ENCODE measurements at regions not wholly inside any gene's neighbourhood (a gene's known extent, or its start where the extent isn't known, plus 50 kb on each side); places are given as distances from the start of the nearest gene placed in this dataset.
"Not testable (repeated sequence)": the region's sequence is repeated elsewhere in the genome, so short reads cannot be mapped to it uniquely, and the experiment has no call there.

DNA sequence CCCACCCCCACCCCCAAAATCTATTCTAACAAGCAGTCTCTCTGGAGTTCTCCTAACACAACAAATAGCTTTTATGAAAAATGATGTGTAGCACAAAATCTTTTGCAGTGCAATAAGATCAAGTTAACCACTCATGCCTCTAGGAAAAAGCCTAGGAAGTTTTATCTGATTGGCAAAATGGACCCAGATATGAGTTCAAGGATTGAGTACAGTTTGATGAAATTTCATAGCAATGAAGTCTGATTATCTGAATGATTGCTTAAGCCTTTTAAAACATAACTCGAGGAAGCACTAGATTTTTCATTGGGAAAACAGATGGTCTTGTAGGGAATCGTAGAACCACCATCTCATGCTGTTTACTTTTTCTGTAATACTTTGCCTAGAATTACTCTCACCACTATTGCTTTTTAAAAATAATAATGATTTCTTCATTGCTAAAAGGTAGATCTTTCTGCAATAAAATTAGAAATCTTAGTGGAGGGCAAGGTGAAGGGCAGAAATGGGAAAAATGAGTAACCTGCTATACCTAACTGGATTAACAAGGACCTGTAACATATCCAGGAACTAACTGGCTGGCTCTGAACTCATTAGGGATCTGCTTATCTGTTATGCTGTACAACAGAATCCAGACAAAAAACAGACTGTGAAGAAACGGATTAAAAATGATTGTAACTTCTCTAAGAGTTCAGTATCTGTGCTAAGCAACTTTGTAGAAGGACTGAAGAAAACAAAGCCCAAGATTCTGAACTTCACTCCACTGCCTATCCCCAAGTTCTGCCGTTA lies 73.7 kb upstream of the ETAA1 start:
- Mint-ChIP-seq H3K9me3 (no peaks in the 10 kb centered on the region), H3K27me3 (ENCODE audit: insufficient read depth) (no peaks in the 10 kb centered on the region), H3K4me3 (no peak overlapping the region), H3K36me3 (ENCODE audit: low read depth) (no peaks in the 10 kb centered on the region), H3K27ac (no peak overlapping the region), H3K4me1 (peaks cover 30% of the 10 kb centered on the region)
- Histone ChIP-seq H3K9ac (ENCODE audit: extremely low read depth, low read length, poor library complexity, severe bottlenecking) (no peak overlapping the region), H3K27ac (ENCODE audit: low read depth, low read length) (no peak overlapping the region), H3K4me3 (ENCODE audit: low read length) (no peak overlapping the region), H3K9me3 (ENCODE audit: control insufficient read depth, low read length) (no peaks in the 10 kb centered on the region), H3K36me3 (ENCODE audit: control insufficient read depth, insufficient read depth, low read length) (no peaks in the 10 kb centered on the region), H3K27me3 (ENCODE audit: control insufficient read depth, insufficient read depth, low read length, poor library complexity, severe bottlenecking) (no peaks in the 10 kb centered on the region), H3K4me1 (ENCODE audit: control insufficient read depth, insufficient read depth, low read length) (peaks cover 4% of the 10 kb centered on the region)
- 90 to 91% methylated on average over 3 to 4 of the region's 4 CpGs for WGBS, 2 experiments (ENCODE audit: insufficient coverage in 1 of 2, insufficient read length in 1 of 2)
- DNase-seq: no peak
- TF ChIP-seq, protein P1, sequence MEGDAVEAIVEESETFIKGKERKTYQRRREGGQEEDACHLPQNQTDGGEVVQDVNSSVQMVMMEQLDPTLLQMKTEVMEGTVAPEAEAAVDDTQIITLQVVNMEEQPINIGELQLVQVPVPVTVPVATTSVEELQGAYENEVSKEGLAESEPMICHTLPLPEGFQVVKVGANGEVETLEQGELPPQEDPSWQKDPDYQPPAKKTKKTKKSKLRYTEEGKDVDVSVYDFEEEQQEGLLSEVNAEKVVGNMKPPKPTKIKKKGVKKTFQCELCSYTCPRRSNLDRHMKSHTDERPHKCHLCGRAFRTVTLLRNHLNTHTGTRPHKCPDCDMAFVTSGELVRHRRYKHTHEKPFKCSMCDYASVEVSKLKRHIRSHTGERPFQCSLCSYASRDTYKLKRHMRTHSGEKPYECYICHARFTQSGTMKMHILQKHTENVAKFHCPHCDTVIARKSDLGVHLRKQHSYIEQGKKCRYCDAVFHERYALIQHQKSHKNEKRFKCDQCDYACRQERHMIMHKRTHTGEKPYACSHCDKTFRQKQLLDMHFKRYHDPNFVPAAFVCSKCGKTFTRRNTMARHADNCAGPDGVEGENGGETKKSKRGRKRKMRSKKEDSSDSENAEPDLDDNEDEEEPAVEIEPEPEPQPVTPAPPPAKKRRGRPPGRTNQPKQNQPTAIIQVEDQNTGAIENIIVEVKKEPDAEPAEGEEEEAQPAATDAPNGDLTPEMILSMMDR (conservative IDR thresholded peaks at IDR 0.05): no peak

DNA sequence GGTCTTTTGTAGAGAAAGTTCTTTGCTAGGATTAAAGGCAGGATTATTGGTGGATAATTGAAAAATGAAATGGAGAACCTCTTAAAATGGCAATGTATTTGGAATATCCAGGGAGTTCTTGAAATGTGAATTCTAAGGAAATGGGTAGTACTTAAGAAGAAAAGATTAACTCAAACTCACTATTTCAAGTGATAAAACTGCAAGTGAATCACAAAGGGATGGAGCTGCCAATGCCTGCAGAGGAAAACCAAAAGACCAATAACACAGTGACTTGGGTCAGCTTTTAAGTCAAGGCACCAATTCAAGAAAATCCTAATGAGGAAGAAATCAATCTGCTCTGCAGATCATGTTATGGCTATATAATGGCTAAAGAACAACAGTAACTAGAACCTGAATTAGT lies 67.6 kb upstream of the ETAA1 start:
- H3K9ac ChIP-seq (ENCODE audit: extremely low read depth, low read length, poor library complexity, severe bottlenecking): no peak overlapping the region
- no peaks in the 10 kb centered on the region for H3K36me3 ChIP-seq (ENCODE audit: control insufficient read depth, insufficient read depth, low read length)
- Mint-ChIP-seq H3K9me3 (no peaks in the 10 kb centered on the region), H3K27me3 (ENCODE audit: insufficient read depth) (no peaks in the 10 kb centered on the region), H3K36me3 (ENCODE audit: low read depth) (no peaks in the 10 kb centered on the region), H3K4me3 (no peak overlapping the region), H3K4me1 (peaks cover 45% of the 10 kb centered on the region), H3K27ac (peak overlapping the region; percentile 33)
- no peaks in the 10 kb centered on the region for H3K27me3 ChIP-seq (ENCODE audit: control insufficient read depth, insufficient read depth, low read length, poor library complexity, severe bottlenecking)
- no peaks in the 10 kb centered on the region for H3K4me1 ChIP-seq (ENCODE audit: control insufficient read depth, insufficient read depth, low read length)
- TF ChIP-seq, protein P1 (conservative IDR thresholded peaks at IDR 0.05): no peak
- DNase-seq: no peak
- no peaks in the 10 kb centered on the region for H3K9me3 ChIP-seq (ENCODE audit: control insufficient read depth, low read length)
- H3K4me3 ChIP-seq (ENCODE audit: low read length): no peak overlapping the region
- H3K27ac ChIP-seq (ENCODE audit: low read depth, low read length): no peak overlapping the region

DNA sequence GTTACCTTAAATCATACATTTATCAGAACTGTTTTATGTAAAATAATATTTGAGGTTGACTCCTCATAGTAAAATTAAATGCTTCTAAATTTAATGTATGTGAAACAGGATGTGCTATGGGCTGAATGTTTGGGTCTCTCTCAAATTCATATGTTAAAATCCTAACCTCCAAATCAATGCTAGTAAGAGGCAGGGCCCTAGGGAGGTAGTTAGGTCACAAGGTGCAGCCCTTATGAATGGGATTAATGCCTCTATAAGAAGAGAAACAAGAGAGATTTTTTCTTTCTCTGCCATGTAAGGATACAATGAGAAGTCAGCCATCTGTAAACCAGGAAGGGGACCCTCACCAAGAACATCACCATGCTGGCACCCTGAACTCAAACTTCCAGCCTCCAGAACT lies 67.2 kb upstream of the ETAA1 start:
- Histone ChIP-seq H3K27ac (ENCODE audit: low read depth, low read length) (no peak overlapping the region), H3K9me3 (ENCODE audit: control insufficient read depth, low read length) (no peaks in the 10 kb centered on the region), H3K4me1 (ENCODE audit: control insufficient read depth, insufficient read depth, low read length) (no peaks in the 10 kb centered on the region), H3K4me3 (ENCODE audit: low read length) (no peak overlapping the region), H3K27me3 (ENCODE audit: control insufficient read depth, insufficient read depth, low read length, poor library complexity, severe bottlenecking) (no peaks in the 10 kb centered on the region), H3K36me3 (ENCODE audit: control insufficient read depth, insufficient read depth, low read length) (no peaks in the 10 kb centered on the region), H3K9ac (ENCODE audit: extremely low read depth, low read length, poor library complexity, severe bottlenecking) (no peak overlapping the region)
- Mint-ChIP-seq H3K4me1 (peaks cover 41% of the 10 kb centered on the region), H3K27ac (no peak overlapping the region), H3K4me3 (peak overlapping the region; percentile 21), H3K9me3 (no peaks in the 10 kb centered on the region), H3K36me3 (ENCODE audit: low read depth) (no peaks in the 10 kb centered on the region), H3K27me3 (ENCODE audit: insufficient read depth) (no peaks in the 10 kb centered on the region)
- DNase-seq: no peak
- TF ChIP-seq, protein P1 (conservative IDR thresholded peaks at IDR 0.05): no peak

DNA sequence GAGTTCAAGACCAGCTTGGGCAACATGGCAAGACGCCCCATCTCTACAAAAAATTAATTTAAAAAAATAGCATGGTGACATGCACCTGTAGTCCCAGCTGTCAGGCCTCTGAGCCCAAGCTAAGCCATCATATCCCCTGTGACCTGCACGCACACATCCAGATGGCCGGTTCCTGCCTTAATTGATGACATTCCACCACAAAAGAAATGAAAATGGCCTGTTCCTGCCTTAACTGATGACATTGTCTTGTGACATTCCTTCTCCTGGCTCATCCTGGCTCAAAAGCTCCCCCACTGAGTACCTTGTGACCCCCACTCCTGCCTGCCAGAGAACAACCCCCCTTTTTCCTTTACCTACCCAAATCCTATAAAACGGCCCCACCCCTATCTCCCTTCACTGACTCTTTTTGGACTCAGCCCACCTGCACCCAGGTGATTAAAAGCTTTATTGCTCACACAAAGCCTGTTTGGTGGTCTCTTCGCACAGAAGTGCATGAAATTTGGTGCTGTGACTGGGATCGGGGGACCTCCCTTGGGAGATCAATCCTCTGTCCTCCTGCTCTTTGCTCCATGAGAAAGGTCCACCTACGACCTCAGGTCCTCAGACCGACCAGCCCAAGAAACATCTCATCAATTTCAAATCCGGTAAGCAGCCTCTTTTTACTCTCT lies 65.6 kb upstream of the ETAA1 start:
- not testable (repeated sequence) for H3K9me3 ChIP-seq (ENCODE audit: control insufficient read depth, low read length); H3K4me3 Mint-ChIP-seq; H3K27me3 ChIP-seq (ENCODE audit: control insufficient read depth, insufficient read depth, low read length, poor library complexity, severe bottlenecking); H3K36me3 Mint-ChIP-seq (ENCODE audit: low read depth); H3K27me3 Mint-ChIP-seq (ENCODE audit: insufficient read depth); H3K27ac ChIP-seq (ENCODE audit: low read depth, low read length); H3K4me1 ChIP-seq (ENCODE audit: control insufficient read depth, insufficient read depth, low read length); H3K9ac ChIP-seq (ENCODE audit: extremely low read depth, low read length, poor library complexity, severe bottlenecking); H3K4me3 ChIP-seq (ENCODE audit: low read length); H3K36me3 ChIP-seq (ENCODE audit: control insufficient read depth, insufficient read depth, low read length); DNase-seq; H3K9me3 Mint-ChIP-seq
- peaks cover 36% of the 10 kb centered on the region for H3K4me1 Mint-ChIP-seq
- WGBS, 2 experiments (ENCODE audit: insufficient coverage in 1 of 2, insufficient read length in 1 of 2): 90% methylated on average over 2 to 8 of the region's 9 CpGs
- H3K27ac Mint-ChIP-seq: peak overlapping the region; percentile 87
